H1 (cell line): ENCODE measurements at regions not wholly inside any gene's neighbourhood (a gene's known extent, or its start where the extent isn't known, plus 50 kb on each side); places are given as distances from the start of the nearest gene placed in this dataset.

ENCODE experiments used
- CTCF ChIA-PET: fragments of 300-600 bp; sonication (Branson Sonifier 250); formaldehyde crosslinking; loops from one replicate; lab custom pipeline; 2021; ENCODE audit not compliant: partially characterized antibody; lab: Charles Lee
- POLR2A ChIA-PET: fragments of 300-600 bp; sonication (Branson Sonifier 250); formaldehyde crosslinking; loops from one replicate; lab custom pipeline; 2021; ENCODE audit warnings: inconsistent platforms; ENCODE audit not compliant: partially characterized antibody; lab: Charles Lee
- DNase-seq, 2 experiments: peaks; one replicate each; pipeline versions ENCODE4 v3.0.0 to v3.0.0-alpha.2; 2010 to 2022; ENCODE audit warnings: low spot score in 2 of 2, low read depth in 1 of 2, mixed read lengths in 1 of 2
- FAIRE-seq: peaks from 2 replicates; lab custom pipeline; 2011; peaks lifted over from hg19 to GRCh38; lab: Jason Lieb, UNC
- H2AFZ ChIP-seq: 2 replicates; pipeline ENCODE4 v1.8.1; 2012; ENCODE audit warnings: low read length, inconsistent platforms
- H2AK5ac ChIP-seq: 2 replicates; pipeline ENCODE4 v1.6.1; 2013; ENCODE audit warnings: low read depth, low read length
- H2BK120ac ChIP-seq: replicated peaks from 2 replicates; pipeline ENCODE3; 2013; ENCODE audit warnings: low read depth, low read length, inconsistent platforms
- H2BK12ac ChIP-seq: 2 replicates; pipeline ENCODE4 v1.6.1; 2013; ENCODE audit warnings: low read depth, low read length
- H2BK15ac ChIP-seq: 2 replicates; pipeline ENCODE4 v1.6.1; 2013; ENCODE audit warnings: low read length
- H2BK20ac ChIP-seq: 2 replicates; pipeline ENCODE4 v1.6.1; 2013; ENCODE audit warnings: low read length
- H2BK5ac ChIP-seq: 2 replicates; pipeline ENCODE4 v1.6.1; 2013; ENCODE audit warnings: low read depth, low read length
- H3K14ac ChIP-seq: 2 replicates; pipeline ENCODE4 v1.6.1; 2013; ENCODE audit warnings: inconsistent platforms; ENCODE audit not compliant: insufficient read length
- H3K18ac ChIP-seq: 2 replicates; pipeline ENCODE4 v1.6.1; 2013; ENCODE audit warnings: low read length; ENCODE audit errors: extremely low read depth
- H3K23ac ChIP-seq: 2 replicates; pipeline ENCODE4 v1.6.1; 2013; ENCODE audit warnings: inconsistent platforms; ENCODE audit not compliant: insufficient read length
- H3K23me2 ChIP-seq: 2 replicates; pipeline ENCODE4 v1.6.1; 2013; ENCODE audit warnings: low read depth, low read length
- H3K27ac ChIP-seq: 2 replicates; pipeline ENCODE4 v1.6.1; 2011; ENCODE audit warnings: low read depth, low read length, inconsistent platforms
- H3K27me3 ChIP-seq, 4 experiments: replicated peaks in 1 of 4; 1 replicate in 1 of 4; 2 replicates in 3 of 4; pipeline versions ENCODE4 v1.6.1 to v1.8.1; 2011 to 2013; ENCODE audit warnings: low read length in 3 of 4, mild to moderate bottlenecking in 3 of 4, inconsistent platforms in 2 of 4, mixed read lengths in 2 of 4, moderate library complexity in 1 of 4; ENCODE audit not compliant: control insufficient read depth in 3 of 4, insufficient read depth in 3 of 4; ENCODE audit errors: extremely low read depth in 1 of 4
- H3K36me3 ChIP-seq, 4 experiments: 2 replicates each; pipeline versions ENCODE4 v1.6.1 to v1.8.1; 2011 to 2013; ENCODE audit warnings: mild to moderate bottlenecking in 4 of 4, low read length in 3 of 4, moderate library complexity in 2 of 4, control low read depth in 1 of 4, inconsistent platforms in 1 of 4; ENCODE audit not compliant: insufficient read depth in 4 of 4, control insufficient read depth in 2 of 4
- H3K4ac ChIP-seq: replicated peaks from 2 replicates; pipeline ENCODE3; 2013; ENCODE audit warnings: low read length, low read depth, mixed read lengths, inconsistent platforms; ENCODE audit not compliant: insufficient read length
- H3K4me1 ChIP-seq, 4 experiments: replicated peaks in 1 of 4; 1 replicate in 1 of 4; 2 replicates in 3 of 4; pipeline versions ENCODE4 v1.6.1 to v1.8.1; 2011 to 2013; ENCODE audit warnings: low read length in 3 of 4, inconsistent platforms in 2 of 4, mixed read lengths in 1 of 4; ENCODE audit not compliant: insufficient read depth in 4 of 4, control insufficient read depth in 3 of 4
- H3K4me2 ChIP-seq, 2 experiments: 2 replicates each; pipeline versions ENCODE4 v1.6.1 to v1.8.1; 2011 to 2013; ENCODE audit warnings: low read depth in 2 of 2, low read length in 2 of 2, control low read depth in 1 of 2, inconsistent platforms in 1 of 2, mild to moderate bottlenecking in 1 of 2; ENCODE audit not compliant: insufficient read depth in 1 of 2
- H3K4me3 ChIP-seq, 4 experiments: fragments of 200-600, 300-600 bp in 1 of 4; sonication (generic), shearing (Covaris generic), sonication (Bioruptor Twin) in 1 of 4; 2 replicates each; pipeline versions ENCODE4 v1.5.1 to v1.8.1; 2011 to 2016; ENCODE audit warnings: low read length in 4 of 4, low read depth in 3 of 4, control low read depth in 2 of 4, inconsistent platforms in 2 of 4, mild to moderate bottlenecking in 2 of 4, mixed read lengths in 1 of 4, moderate library complexity in 1 of 4; ENCODE audit not compliant: insufficient read depth in 2 of 4; ENCODE audit errors: extremely low read depth in 1 of 4
- H3K56ac ChIP-seq: replicated peaks from 2 replicates; pipeline ENCODE3; 2013; ENCODE audit warnings: low read depth, mild to moderate bottlenecking, mixed read lengths, low read length, inconsistent platforms; ENCODE audit not compliant: insufficient read length
- H3K79me1 ChIP-seq: 2 replicates; pipeline ENCODE4 v1.6.1; 2013; ENCODE audit warnings: low read depth, low read length, control low read depth
- H3K79me2 ChIP-seq, 2 experiments: 2 replicates each; pipeline versions ENCODE4 v1.6.1 to v1.8.1; 2012 to 2013; ENCODE audit warnings: low read length in 2 of 2, mild to moderate bottlenecking in 2 of 2, inconsistent platforms in 1 of 2; ENCODE audit not compliant: insufficient read depth in 2 of 2, control insufficient read depth in 1 of 2
- H3K9ac ChIP-seq, 4 experiments: replicated peaks in 1 of 4; 1 replicate in 1 of 4; 2 replicates in 3 of 4; pipeline versions ENCODE4 v1.6.1 to v1.8.1; 2011 to 2013; ENCODE audit warnings: low read depth in 3 of 4, low read length in 3 of 4, control low read depth in 2 of 4, mild to moderate bottlenecking in 2 of 4, moderate library complexity in 2 of 4, inconsistent platforms in 1 of 4; ENCODE audit errors: extremely low read depth in 1 of 4
- H3K9me3 ChIP-seq, 2 experiments: 2 replicates each; pipeline versions ENCODE4 v1.6.1 to v1.8.1; 2012 to 2013; ENCODE audit warnings: mild to moderate bottlenecking in 2 of 2, moderate library complexity in 2 of 2, control low read depth in 1 of 2, inconsistent platforms in 1 of 2, low read depth in 1 of 2, low read length in 1 of 2, mixed read lengths in 1 of 2; ENCODE audit not compliant: insufficient read depth in 2 of 2
- H4K20me1 ChIP-seq, 2 experiments: replicated peaks in 1 of 2; 2 replicates each; pipeline versions ENCODE3 to v1.8.1; 2011 to 2013; ENCODE audit warnings: inconsistent platforms in 2 of 2, low read length in 2 of 2, mild to moderate bottlenecking in 1 of 2; ENCODE audit not compliant: insufficient read depth in 2 of 2, control insufficient read depth in 1 of 2
- H4K5ac ChIP-seq: 2 replicates; pipeline ENCODE4 v1.6.1; 2013; ENCODE audit warnings: low read length, low read depth, mixed read lengths, inconsistent platforms; ENCODE audit not compliant: insufficient read length
- H4K8ac ChIP-seq: 2 replicates; pipeline ENCODE4 v1.8.0; 2013; ENCODE audit warnings: mild to moderate bottlenecking, moderate library complexity, low read length, inconsistent platforms; ENCODE audit not compliant: insufficient read depth; ENCODE audit errors: extremely low read depth
- H4K91ac ChIP-seq: replicated peaks from 2 replicates; pipeline ENCODE3; 2013; ENCODE audit warnings: low read length, mixed read lengths, inconsistent platforms; ENCODE audit not compliant: insufficient read length
- HDAC6 ChIP-seq: IDR thresholded peaks from one replicate; pipeline ENCODE4 v1.7.1; 2012; ENCODE audit warnings: low read depth, mild to moderate bottlenecking, inconsistent platforms, low read length, moderate library complexity
- RBBP5 ChIP-seq: IDR thresholded peaks from 2 replicates; pipeline ENCODE4 v1.7.1; 2012; ENCODE audit warnings: low read depth, mild to moderate bottlenecking, inconsistent platforms, low read length, moderate library complexity, borderline replicate concordance
- SP4 ChIP-seq: IDR thresholded peaks from 2 replicates; pipeline ENCODE4 v1.6.1; 2012; ENCODE audit warnings: low read length, inconsistent platforms
- WGBS, 2 experiments: shearing (Covaris generic) in 1 of 2; methylation state at CpG; one replicate each; pipeline versions ENCODE4 v1.1.6 to v1.1.7; 2013 to 2015; ENCODE audit warnings: low lambda C conversion rate in 2 of 2, mixed read lengths in 2 of 2, inconsistent platforms in 1 of 2, low coverage in 1 of 2, missing lambda C conversion rate in 1 of 2; ENCODE audit not compliant: insufficient replicate concordance in 2 of 2, insufficient coverage in 1 of 2, insufficient read length in 1 of 2; ENCODE audit errors: extremely low coverage in 1 of 2, missing lambda C conversion rate in 1 of 2; 5-methylcytosine and 5-hydroxymethylcytosine counted together

DNA sequence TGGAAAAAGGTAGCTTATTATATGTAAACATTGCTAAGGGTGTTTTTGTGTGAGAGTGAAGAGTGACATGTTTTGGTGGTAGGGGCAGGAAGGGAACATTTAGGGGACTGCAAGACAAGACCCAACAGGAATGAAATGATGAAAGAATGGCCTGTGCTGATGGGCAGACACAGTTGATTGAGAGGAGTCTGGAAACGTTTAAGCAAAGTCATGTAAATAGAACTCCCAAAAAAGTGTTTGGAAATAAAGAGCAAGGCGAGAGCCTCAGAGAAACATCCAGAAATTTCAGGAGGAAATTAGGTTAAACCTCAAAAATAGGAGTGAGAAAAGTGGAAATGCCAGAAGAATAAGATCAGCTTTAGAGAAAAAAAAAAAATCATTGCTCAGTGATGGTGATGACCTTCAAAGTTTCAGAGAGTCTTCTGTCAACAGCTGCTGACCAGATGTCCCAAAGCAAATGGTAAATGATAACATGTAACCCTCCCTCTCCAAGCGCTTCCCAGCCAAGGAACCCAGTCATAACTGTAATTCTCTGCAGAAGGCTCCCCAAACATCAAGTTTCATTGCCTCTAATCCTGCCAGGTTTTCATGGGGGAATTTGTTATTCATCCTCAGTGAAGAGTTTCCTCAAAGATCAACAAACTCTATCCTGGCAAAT, 223.2 kb upstream of the FAR2 start:
- Histone ChIP-seq H2BK120ac (no peak overlapping the region), H3K27ac (no peak overlapping the region), H4K5ac (no peak overlapping the region), H3K4ac (no peak overlapping the region), H3K79me2 (no peaks in the 10 kb centered on the region), H3K4me1 (no peaks in the 10 kb centered on the region), H3K9ac (no peak overlapping the region), H4K20me1 (no peaks in the 10 kb centered on the region), H3K9me3 (peaks cover 0 to 5% of the 10 kb centered on the region in 2 experiments; a peak in 1 of 4 replicates), H3K14ac (no peak overlapping the region), H3K18ac (no peak overlapping the region), H2AK5ac (no peak overlapping the region), H2BK5ac (no peak overlapping the region), H2BK15ac (no peak overlapping the region), H2BK12ac (no peak overlapping the region), H3K27me3 (no peaks in the 10 kb centered on the region), H2BK20ac (no peak overlapping the region), H3K36me3 (no peaks in the 10 kb centered on the region), H4K8ac (no peak overlapping the region), H3K4me2 (no peak overlapping the region), H3K56ac (no peak overlapping the region), H4K91ac (no peak overlapping the region), H3K23ac (no peak overlapping the region), H3K79me1 (no peaks in the 10 kb centered on the region), H2AFZ (no peak overlapping the region), H3K4me3 (no peak overlapping the region), H3K23me2 (no peaks in the 10 kb centered on the region)
- no peak for FAIRE-seq
- 92% methylated on average over 3 of the region's 3 CpGs; no CpG with 5 or more reads in 1 of the 2 experiments for WGBS, 2 experiments
- CTCF ChIA-PET, result no interaction called here
- no peak for DNase-seq
- POLR2A ChIA-PET, result no interaction called here
- TF ChIP-seq HDAC6, result no peak
- TF ChIP-seq RBBP5, result no peak
- TF ChIP-seq SP4, result no peak
